ENCODE measurements at regions not wholly inside any gene's neighbourhood (a gene's known extent, or its start where the extent isn't known, plus 50 kb on each side); places are given as distances from the start of the nearest gene placed in this dataset.

DNA sequence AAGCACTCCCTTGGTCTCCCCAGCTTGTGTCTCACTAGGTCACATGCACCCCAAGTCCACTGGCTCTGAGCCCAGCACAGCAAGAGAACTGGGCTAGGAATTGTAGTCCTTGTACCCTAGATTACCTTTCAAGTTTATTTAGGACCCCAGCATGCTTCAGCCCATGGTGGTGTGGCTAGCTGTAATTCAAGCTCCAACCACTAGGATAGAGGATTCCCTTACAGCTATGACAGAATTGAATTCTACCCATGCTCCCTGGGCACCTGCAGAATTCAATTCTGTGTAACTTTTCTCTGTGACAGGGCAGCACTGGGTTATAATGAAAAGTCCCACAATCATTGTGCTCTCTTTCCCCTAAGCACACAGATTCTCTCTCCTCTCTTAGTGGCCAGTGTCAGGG, 253.8 kb upstream of the DMD start:
- no peak for DNase-seq (ENCODE audit: low read depth)

DNA sequence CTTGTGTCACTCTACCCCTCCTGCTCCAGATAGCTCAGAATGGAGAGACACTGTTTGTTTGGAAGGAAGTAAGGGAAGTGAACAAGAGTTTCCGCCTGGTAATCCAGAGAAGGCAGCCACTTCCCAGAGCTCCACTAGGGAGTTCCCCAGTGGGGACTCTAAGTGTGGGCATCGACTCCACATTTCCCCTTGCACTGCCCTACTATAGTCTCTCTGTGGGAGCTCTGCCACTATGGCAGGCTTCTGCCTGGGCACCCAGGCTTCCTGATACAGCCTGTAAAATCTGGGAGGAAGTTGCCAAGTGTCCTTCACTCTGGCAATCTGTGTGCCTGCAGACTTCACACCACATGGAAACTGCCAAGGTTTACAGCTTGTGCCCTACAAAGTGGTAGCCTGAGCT, 245.8 kb upstream of the DMD start:
- DNase-seq (ENCODE audit: low read depth): no peak

DNA sequence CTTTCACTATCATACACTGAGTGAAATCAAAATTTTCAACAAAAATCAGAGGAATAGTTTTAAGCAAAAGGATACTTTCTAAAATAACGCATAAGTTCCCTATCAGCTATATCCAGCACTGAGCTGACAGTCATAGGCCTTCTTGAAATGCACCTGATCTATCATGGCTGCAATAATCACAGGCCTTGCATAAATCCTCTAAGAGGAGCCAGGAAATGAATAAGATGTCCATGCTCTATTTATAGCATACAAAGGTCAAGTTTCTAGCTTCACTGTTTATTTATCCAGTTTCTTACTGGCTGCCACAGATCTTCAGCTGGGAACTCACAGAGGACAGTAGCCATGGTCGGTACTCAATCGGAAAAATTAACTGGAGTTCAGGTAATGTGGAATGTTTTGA, 235.9 kb upstream of the DMD start:
- DNase-seq (ENCODE audit: low read depth): no peak

DNA sequence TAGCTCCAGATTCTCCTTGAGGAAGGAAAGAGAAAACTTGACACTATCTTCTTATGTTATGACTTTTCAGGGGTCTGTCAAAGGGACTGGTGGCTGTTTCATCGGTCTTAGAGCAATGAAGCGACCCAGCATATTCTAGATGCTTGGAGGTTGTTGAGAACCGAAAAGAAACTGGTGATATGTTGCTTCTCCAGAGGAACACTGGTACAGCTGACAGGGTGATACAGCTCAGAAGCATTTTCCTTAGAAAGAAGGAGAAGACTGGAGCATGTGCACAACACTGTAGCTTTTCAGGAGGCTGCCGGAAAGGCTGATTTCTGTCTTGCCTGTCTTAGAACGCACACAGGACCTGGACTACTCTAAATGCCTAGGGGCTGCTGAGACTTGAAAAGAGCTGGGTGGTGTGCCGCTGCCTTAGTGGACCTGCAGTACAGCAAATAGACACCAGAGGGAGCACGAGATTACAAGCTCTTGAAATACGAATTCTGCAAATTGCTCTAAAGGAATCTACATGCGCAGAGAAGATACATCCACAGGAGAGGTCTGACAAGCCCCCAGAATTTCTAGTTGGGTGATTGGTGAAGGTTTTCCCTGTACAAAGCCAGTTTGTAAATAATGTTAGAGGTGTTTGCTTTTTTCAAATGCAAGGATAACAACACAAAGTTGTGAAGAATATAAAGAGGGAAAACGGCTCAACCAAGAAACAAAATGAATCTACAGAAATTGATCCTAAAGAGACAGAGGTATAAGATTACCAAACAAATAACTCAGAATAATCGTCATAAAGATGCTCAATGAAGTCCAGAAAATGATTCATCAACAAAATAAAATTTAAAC, 223.1 kb upstream of the DMD start:
- DNase-seq (ENCODE audit: low read depth): peak; percentile 39

DNA sequence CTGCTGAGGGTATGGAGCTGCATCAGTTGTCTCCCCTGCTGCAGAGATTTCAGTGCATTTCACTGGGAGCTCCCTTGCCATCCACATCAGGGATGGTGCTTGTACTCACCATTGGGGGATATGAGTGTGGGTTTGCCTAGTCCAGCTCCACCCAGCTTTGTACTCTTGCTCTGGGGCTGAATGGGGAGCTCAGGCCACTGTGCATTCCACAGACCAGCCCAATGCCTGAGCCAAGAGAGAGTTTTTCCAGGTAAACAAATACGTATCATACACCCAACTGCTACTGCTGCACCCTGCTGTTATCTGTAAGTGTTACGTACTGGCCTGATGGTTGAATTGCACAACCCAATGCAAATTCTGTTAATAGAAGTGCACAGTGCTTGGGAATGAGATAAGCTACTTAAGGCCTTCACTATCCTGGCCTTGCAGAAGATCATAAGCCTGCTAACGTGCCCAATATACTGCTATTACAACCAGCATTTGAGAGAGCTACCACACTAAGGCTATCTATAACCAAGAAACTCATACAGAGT, 205.0 kb upstream of the DMD start:
- no peak for DNase-seq (ENCODE audit: low read depth)

DNA sequence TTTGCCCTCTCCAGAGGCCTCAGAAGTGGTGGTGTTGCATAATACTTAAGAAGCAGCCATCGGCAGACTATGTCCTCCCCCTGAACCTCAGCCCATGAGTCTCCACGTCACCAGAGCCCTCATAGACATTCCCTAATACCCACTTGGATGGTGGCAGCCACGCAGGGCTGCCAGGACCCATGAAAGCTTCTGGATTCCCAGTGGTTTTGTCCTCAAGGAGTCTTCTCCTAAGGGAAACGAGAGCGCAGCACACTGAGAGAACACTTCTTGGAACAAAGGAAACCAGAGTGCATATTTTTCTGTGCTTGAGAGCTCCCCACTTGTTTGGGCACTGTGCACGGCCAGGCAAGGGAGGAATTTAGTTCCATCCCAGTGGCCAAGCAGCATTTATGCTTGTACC, 204.1 kb upstream of the DMD start:
- DNase-seq (ENCODE audit: low read depth): no peak

DNA sequence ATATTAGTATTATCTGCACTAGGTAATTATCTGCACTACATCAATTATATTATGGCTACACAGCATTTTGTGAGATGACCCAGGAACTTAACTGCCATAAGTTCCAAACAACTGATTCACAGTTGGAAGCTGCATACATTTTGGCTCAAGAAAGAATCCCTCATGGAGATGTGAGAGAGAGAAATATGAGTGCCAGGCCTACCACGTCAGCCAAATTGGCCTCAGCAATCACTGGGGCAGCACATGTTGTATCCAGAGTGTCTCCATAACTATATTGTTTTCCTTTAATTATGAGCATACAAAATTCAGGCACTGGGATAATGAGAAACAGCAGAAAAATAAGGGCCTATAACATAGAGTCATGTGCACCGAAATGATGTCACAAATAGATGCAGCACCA, 174.2 kb upstream of the DMD start:
- no peak for DNase-seq (ENCODE audit: low read depth)

DNA sequence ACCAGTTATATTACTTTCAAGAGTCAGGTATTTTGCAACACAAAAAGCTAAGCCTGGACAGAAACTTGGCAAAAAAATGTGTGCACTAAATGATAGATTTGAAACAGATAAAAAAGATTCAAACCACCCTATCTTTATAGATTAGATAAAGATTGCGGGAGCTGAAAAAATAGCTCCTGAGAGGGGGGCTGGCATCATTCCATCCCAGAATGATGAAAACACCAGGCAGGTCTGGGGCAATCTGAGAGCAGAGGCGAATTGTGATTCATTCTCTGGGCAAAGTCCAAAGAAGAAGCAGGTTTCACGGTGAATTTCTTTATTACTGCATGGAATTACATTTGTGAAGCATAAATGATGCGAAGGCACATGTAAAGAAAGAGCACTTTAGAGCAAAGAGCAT, 168.5 kb upstream of the DMD start:
- no peak for DNase-seq (ENCODE audit: low read depth)

DNA sequence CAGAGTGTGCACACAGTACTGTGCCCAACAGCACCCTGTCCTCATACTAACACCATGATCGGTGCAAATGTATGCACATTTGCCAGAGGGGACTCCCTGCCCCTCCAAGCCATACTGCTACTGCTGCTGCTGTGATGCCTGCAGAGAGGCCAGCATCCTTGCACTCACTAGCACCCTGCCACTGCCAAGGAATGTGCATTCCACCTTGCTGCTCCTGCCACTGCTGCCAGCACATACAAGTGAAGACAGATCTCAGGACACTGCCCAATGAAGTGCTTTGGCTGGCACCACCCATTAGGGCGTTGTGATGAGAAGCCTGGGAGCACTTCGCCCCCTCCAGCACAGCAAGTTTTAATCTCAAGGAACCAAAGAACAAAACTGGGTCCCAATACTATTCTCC, 146.3 kb upstream of the DMD start:
- no peak for DNase-seq (ENCODE audit: low read depth)

DNA sequence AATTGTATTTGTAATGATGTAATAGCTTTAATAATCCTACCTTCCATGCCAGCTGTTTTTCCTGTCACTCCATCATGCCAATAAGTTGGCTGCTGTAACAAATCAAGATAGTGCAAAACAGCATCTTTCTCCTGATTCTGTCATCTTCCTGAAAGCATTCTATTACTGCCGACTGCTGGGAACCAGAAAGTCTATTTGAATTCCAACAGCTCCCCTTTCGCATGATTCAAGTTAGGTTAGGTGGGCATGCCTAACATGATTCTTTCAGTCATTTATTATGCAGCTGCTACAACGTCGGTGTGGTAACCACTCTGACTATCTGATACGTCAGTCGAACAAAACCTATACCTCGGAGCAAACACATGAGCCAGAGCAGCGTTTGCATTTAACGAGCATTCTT, 127.9 kb upstream of the DMD start:
- DNase-seq (ENCODE audit: low read depth): peak; percentile 69

DNA sequence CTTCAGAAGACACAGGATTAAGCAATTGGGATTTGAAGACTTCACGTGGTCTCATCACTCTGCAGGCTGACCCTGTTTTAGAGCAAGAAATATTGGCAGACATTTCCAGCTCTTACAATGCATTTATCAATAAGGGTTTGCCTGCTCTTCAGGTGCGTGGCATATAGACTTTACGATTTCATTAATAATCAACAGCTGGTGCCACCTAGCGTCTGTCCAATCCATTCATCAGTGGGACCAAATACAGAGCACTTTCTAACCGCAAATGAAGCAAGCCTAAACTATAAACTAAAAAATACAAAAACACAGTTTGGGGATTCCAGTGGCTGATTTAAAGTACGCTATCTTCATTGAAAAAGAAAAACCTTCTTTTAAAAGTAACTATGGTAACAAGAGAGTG, 125.4 kb upstream of the DMD start:
- peak; percentile 32 for DNase-seq (ENCODE audit: low read depth)

DNA sequence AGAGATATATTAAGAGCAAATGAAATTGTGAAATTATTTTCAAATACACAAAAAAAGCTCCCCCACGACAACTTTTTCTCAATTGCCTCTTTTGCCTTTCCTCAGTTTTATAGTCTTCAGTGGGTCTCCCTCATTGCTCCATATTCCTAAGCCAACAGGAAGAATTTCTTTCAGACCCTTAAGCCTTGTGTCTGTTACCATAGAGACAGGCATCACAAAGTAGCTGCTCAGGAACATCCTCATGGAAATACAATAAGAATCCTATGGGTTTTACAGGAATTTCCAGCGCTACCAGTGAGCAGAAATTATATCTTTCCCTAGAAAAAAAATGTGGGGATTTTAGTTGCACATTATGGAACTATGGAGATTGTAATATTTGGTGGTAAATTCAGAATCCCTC, 121.9 kb upstream of the DMD start:
- no peak for DNase-seq (ENCODE audit: low read depth)

DNA sequence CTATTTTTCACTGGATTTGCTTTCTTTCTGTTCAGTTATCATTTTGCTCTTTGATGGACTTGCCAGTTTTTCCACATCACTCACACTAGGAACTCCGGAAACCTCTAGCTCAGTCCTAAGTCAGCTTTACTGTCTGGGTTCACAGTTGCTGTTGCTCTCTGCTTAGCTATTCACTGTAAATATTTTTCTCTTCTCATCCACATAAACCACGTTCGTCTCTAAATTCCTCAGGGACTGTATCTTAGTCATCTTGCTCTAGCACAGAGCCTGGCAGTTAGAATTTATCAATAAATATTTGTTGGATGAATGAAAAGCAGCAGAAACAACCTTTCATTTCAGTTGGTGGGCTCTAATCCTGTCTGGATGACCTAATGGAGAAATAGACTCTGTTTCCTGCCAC, 119.4 kb upstream of the DMD start:
- peak; percentile 29 for DNase-seq (ENCODE audit: low read depth)

DNA sequence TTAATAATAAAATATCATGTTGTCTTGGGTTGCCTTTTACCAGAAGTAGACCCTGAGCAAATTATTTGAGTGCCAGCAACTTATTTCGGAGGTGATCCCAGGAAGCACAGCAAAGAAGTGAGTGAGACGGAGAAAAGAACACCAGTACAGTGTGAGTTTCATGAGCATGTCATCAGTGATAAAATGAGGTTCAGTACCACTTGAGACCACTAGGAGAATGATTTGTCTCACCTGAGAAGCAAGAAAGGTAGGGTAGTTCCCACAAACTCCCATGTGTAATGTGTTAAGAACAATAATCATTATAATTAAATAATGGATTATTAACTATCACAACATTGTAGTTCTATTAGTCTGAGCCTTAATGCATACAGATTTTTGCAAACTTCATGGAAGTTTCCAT, 112.8 kb upstream of the DMD start:
- DNase-seq (ENCODE audit: low read depth): no peak

DNA sequence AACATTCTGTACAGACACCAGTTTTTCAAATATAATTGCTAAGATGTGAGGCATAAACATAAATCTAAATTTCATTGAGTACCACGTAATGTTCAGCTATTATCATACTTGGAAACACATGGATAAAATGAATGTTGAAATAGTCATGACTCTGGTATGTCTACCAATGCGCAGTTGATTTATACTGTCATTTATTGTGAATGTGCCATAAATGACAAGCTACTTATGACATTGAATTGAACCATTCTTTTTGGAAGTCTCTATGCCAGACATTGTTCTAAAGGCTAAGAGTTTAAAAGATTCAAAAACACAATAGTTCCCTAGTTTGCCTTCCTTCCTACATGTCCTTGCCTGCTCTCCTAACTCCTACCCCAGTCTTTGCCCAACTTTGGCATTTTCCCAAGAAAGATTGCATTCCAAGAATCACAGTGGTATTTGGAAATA, 96.6 kb upstream of the DMD start:
- peak; percentile 43 for DNase-seq (ENCODE audit: low read depth)

DNA sequence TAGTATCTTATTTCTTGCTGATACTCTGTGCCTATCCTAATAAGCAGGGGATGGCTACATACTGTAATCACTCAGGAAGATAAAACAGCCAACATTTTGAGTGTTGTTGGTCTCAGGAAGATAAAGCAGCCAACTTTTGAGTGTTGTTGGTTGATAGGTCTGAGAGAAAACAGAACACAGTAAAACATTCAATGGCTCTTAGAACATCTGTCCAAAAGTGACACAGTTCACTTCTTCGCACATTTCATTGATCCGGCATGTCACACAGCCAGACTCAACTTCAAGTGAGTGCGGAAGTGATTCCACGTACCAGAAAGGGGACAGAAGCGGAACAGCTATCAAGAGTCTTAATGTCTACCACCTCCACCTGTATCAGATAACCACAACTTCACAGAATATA, 87.3 kb upstream of the DMD start:
- no peak for DNase-seq (ENCODE audit: low read depth)

DNA sequence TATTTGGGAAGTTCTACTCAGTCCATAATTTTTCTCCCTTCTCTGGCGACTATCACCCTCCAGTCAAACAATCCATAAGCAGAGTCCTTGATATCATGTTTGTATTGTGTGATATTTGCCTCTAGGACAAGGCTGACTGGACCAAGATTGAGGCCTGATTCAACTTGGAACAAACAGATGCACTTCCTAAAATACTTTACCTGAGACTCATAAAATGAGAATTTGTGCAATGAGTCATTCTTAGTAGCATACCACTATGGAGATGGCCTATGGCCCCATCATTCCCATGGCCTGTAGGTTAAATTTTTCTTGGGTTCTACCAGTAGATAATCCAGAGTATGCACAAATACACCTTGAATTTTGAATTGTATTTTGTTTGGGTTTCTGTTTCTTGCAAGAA, 74.2 kb upstream of the DMD start:
- peak; percentile 2 for DNase-seq (ENCODE audit: low read depth)

DNA sequence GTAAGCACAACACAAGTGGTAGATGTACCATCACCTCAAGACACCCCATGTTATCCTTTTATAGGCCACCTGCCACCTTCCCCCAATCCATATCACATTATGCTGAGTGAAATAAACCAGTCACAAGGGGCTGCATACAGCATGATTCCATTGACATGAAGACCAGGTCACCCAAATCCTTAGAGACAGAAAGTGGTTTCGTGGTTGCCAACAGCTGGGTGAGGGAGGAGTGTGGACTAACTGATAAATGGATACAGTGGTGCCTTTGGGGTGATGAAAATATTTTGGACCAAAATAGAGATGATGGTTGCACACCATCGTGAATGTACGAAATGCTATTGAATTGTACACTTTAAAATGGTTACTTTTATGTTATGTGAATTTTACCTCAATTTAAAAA, 65.7 kb upstream of the DMD start:
- DNase-seq (ENCODE audit: low read depth): peak; percentile 14

DNA sequence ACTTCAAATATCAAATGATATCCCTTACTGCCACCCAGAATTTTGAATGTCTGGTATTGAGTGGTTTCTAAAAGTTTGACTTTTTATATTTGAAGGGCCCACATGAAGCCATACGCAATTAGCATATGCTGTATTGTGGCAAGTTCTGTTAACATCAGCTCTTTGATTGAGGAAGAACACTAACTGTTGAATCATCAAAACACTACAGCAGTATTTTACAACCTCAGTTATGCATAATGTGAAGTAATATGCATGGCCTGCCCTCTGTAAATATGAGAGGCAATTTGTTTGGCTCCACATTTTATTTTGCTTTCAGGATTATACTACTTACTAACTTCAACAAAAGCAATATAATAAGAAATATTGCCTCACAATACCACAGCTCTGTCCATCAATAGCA, 62.2 kb upstream of the DMD start:
- peak; percentile 4 for DNase-seq (ENCODE audit: low read depth)

DNA sequence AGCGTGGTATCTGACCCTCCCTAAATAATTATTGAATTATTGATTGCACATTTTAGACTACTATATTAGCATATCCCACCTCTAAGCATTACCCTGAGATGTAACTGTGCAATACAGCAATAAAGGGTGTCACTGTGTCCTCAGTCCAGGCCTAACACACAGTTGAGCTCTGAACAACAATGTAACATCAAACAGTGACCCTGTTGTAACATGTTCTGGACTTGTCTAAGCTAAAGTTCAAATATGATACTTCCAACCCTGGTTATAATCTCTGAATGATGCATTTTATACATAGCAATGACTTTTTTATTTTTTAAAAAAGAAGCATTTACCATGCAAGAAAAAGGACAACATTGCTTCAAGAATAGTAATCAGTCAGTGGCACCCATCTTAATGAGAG, 61.6 kb upstream of the DMD start:
- no peak for DNase-seq (ENCODE audit: low read depth)
